GM18951 (cell line): ENCODE measurements at regions not wholly inside any gene's neighbourhood (a gene's known extent, or its start where the extent isn't known, plus 50 kb on each side); places are given as distances from the start of the nearest gene placed in this dataset.

Experiments
- POLR2A ChIP-seq: IDR thresholded peaks from 4 replicates; pipeline ENCODE4 v1.6.1; 2011; ENCODE audit warnings: mild to moderate bottlenecking; ENCODE audit not compliant: insufficient read length, insufficient read depth; ENCODE audit errors: extremely low read depth
- in situ Hi-C: fragments of 300-500 bp; cut with MboI; formaldehyde crosslinking; loops from one replicate; pipeline ENCODE4 v1.12.0; 2022; ENCODE audit warnings: low sequenced_read_pairs, mixed read lengths, inconsistent platforms; ENCODE audit not compliant: unreplicated experiment

- in situ Hi-C loops, result no loop called here
- TF ChIP-seq POLR2A, result no peak
Observed at GRCh38 chr15:95598251-95598855, 732.1 kb upstream of the NR2F2 start.

- TF ChIP-seq POLR2A, result no peak
- in situ Hi-C loops, result no loop called here
Observed at GRCh38 chr15:95600367-95600766, 730.1 kb upstream of the NR2F2 start.

GRCh38 chr15:95600884-95601283, 729.6 kb upstream of the NR2F2 start:
- TF ChIP-seq POLR2A, result no peak
- in situ Hi-C loops, result no loop called here

GRCh38 chr15:95601525-95601924, 729.0 kb upstream of the NR2F2 start:
- no peak for TF ChIP-seq POLR2A
- in situ Hi-C loops, result no loop called here

- in situ Hi-C loops, result no loop called here
- TF ChIP-seq POLR2A, result no peak
Observed at GRCh38 chr15:95603802-95604201, 726.7 kb upstream of the NR2F2 start.

GRCh38 chr15:95604634-95605036, 725.9 kb upstream of the NR2F2 start:
- TF ChIP-seq POLR2A, result no peak
- in situ Hi-C loops, result no loop called here

- in situ Hi-C loops, result no loop called here
- TF ChIP-seq POLR2A, result no peak
Observed at GRCh38 chr15:95605098-95605497, 725.4 kb upstream of the NR2F2 start.

- TF ChIP-seq POLR2A, result no peak
- in situ Hi-C loops, result no loop called here
Observed at GRCh38 chr15:95606551-95606950, 723.9 kb upstream of the NR2F2 start.

- in situ Hi-C loops, result no loop called here
- TF ChIP-seq POLR2A, result no peak
Observed at GRCh38 chr15:95608371-95608770, 722.1 kb upstream of the NR2F2 start.

- in situ Hi-C loops, result no loop called here
- no peak for TF ChIP-seq POLR2A
Observed at GRCh38 chr15:95609096-95609495, 721.4 kb upstream of the NR2F2 start.

GRCh38 chr15:95610945-95611344, 719.6 kb upstream of the NR2F2 start:
- TF ChIP-seq POLR2A, result no peak
- in situ Hi-C loops, result no loop called here

- in situ Hi-C loops, result no loop called here
- no peak for TF ChIP-seq POLR2A
Observed at GRCh38 chr15:95615436-95615835, 715.1 kb upstream of the NR2F2 start.

GRCh38 chr15:95616306-95616705, 714.2 kb upstream of the NR2F2 start:
- in situ Hi-C loops, result no loop called here
- no peak for TF ChIP-seq POLR2A

GRCh38 chr15:95620934-95621579, 709.4 kb upstream of the NR2F2 start:
- no peak for TF ChIP-seq POLR2A
- in situ Hi-C loops, result no loop called here
